ENCODE measurements at regions not wholly inside any gene's neighbourhood (a gene's known extent, or its start where the extent isn't known, plus 50 kb on each side); places are given as distances from the start of the nearest gene placed in this dataset.
A peak's percentile ranks its signal among the peaks of the same experiment; 100 is the strongest.
"Not testable (repeated sequence)": the region's sequence is repeated elsewhere in the genome, so short reads cannot be mapped to it uniquely, and the experiment has no call there.

DNA sequence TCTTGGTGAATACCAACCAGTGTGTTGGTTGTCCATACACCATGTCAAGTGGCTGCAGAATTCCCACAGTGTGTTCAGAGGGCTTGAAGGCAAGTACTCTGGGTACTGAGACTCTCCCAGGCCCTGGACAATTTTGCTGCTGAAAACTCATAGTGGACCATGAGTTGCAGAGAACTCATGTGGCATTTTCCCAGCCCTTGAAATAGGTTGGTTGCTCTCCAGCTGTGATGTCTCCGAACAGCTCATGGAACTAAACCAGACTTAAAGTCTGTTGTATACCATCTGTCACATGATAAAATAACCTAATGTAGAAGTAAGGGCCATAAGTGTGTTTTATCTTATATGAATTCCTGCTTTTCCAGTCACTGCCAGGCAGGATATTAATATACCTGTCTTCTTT is 67.8 kb downstream of the RGS2 start:
- TF ChIP-seq, protein P1, sequence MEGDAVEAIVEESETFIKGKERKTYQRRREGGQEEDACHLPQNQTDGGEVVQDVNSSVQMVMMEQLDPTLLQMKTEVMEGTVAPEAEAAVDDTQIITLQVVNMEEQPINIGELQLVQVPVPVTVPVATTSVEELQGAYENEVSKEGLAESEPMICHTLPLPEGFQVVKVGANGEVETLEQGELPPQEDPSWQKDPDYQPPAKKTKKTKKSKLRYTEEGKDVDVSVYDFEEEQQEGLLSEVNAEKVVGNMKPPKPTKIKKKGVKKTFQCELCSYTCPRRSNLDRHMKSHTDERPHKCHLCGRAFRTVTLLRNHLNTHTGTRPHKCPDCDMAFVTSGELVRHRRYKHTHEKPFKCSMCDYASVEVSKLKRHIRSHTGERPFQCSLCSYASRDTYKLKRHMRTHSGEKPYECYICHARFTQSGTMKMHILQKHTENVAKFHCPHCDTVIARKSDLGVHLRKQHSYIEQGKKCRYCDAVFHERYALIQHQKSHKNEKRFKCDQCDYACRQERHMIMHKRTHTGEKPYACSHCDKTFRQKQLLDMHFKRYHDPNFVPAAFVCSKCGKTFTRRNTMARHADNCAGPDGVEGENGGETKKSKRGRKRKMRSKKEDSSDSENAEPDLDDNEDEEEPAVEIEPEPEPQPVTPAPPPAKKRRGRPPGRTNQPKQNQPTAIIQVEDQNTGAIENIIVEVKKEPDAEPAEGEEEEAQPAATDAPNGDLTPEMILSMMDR (IDR thresholded peaks at IDR 0.05; ENCODE audit: low read depth, low read length, missing control alignments), result no peak
- no peak overlapping the region for H3K4me3 ChIP-seq (replicated peaks; ENCODE audit: low read depth, low read length)
- no peak for DNase-seq (ENCODE audit: extremely low read depth, low read depth)

DNA sequence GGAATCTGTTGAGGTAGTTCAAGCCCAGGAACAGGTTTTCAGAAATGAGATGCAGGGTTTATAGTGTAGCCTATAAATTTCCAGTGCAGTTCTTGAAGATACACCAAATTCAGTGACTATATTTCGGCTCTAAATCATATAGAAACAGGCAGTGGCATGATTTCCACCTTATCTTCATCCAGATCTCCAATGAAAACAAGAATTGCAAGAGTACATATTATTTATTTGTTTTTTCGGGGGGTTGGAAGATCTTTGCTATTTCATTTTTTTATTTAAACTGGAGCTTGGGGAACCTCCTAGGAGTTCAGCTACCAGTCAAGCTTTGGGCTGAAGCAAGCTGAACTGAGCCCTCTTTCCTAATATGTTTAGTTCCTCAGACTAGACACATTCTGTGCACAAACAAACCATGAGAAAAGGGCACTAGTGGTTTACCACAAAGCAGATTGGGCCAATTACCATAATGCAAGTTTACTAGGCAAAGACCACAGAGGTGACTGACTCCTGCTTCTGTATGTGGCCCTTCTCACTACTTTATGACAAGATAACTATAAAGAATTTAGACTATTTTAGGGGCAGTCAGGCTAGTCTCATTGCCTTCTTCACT is 68.5 kb downstream of the RGS2 start:
- TF ChIP-seq, protein P1 (IDR thresholded peaks at IDR 0.05; ENCODE audit: low read depth, low read length, missing control alignments), result no peak
- peak; percentile 15 for DNase-seq (ENCODE audit: extremely low read depth, low read depth)
- H3K4me3 ChIP-seq (replicated peaks; ENCODE audit: low read depth, low read length), result no peak overlapping the region

DNA sequence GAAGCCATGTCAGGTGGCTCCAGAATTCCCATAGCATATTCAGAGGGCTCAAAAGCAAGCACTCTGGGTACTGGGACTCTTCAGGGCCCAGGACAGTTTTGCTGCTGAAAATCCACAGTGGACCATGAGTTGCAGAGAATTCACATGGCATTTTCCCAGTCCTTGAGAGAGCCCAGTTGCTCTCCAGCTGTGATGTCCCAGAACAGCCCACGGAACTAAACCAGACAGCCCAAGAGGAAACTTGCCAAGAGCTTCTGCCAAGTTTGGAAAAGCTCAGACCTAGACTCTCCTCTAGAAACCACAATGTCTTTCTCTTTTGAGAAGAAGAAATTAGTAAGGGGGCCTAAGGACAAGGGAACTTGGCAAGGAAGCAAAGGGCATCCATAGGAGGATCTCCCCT is 69.4 kb downstream of the RGS2 start:
- TF ChIP-seq, protein P1 (IDR thresholded peaks at IDR 0.05; ENCODE audit: low read depth, low read length, missing control alignments), result no peak
- DNase-seq (ENCODE audit: extremely low read depth, low read depth), result no peak
- no peak overlapping the region for H3K4me3 ChIP-seq (replicated peaks; ENCODE audit: low read depth, low read length)

DNA sequence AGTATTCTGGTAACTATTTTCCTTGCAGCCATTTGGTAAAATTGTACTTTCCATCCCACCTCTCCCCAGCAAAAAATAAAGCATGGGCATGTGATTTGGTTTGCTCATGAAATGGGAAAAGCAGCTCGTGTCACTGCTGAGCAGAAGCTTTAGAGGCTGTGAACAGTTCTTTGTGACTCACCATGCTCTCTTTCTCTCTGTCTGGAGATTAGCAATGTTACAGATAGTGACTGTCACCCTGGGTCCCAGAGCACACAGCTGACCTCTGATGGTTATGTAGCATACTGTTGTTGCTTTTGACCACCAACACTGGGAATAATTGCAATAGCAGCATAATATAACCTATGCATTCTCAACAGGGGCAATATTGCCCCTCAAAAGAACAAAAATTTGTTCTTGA is 70.6 kb downstream of the RGS2 start:
- H3K4me3 ChIP-seq (replicated peaks; ENCODE audit: low read depth, low read length), result no peak overlapping the region
- TF ChIP-seq, protein P1 (IDR thresholded peaks at IDR 0.05; ENCODE audit: low read depth, low read length, missing control alignments), result no peak
- DNase-seq (ENCODE audit: extremely low read depth, low read depth), result no peak

DNA sequence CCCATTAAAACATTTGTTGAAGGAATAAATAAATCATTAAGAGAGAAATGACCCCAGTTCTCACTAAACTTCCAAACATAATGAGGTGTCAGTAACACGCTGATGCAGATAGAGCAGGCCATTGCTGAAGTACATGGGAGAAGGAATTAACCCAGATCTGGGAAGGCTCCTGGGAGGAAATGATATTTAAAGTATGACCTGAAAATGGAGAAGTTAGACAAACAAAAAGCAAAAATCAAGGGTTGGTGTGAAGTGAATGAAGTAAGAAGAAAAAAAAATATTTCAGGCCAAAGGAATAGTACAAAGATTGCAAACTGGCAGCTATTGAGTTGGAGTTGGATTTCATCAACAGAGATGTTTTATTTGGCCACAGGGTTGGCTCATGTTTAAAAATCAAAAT is 71.4 kb downstream of the RGS2 start:
- DNase-seq (ENCODE audit: extremely low read depth, low read depth), result no peak
- H3K4me3 ChIP-seq (replicated peaks; ENCODE audit: low read depth, low read length), result no peak overlapping the region
- TF ChIP-seq, protein P1 (IDR thresholded peaks at IDR 0.05; ENCODE audit: low read depth, low read length, missing control alignments), result no peak

DNA sequence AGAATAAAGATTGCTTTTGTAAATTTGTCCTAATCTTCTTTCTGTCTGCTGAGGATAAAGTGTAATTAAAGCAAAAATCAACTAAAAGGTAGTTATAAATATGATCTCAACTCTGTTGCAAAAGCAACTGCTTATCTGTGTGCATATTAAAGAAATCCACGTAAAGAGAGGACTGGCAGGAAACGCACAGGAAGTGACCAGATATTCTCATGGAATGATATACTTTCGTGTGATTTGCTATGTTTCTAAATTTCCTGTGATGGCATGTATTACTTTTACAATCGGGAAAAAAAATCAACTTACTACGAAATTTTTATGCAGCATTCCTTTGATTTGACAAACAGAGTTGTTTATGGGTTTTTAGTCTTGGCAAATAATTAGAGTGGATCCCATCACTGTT is 75.4 kb downstream of the RGS2 start:
- H3K4me3 ChIP-seq (replicated peaks; ENCODE audit: low read depth, low read length), result no peak overlapping the region
- TF ChIP-seq, protein P1 (IDR thresholded peaks at IDR 0.05; ENCODE audit: low read depth, low read length, missing control alignments), result no peak
- DNase-seq (ENCODE audit: extremely low read depth, low read depth), result no peak

DNA sequence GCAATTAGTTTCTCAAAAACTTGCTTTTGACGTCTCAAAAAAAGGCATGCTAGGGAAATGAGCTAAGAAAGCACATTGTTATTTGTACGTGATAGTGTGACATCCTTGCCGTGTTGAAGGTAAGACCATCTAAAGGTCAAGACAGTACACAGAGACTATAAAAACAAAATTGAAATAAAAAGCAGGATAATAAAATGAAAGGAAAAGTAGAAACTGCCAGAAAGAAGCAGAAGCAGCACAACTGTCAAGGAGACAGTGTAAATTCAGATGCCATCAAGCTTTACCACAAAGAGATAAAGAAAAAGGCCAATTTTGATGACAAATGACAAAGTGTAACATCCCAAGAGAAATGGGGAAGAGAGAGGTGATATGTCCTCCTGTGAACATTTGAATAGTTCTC is 76.5 kb downstream of the RGS2 start:
- H3K4me3 ChIP-seq (replicated peaks; ENCODE audit: low read depth, low read length); DNase-seq (ENCODE audit: extremely low read depth, low read depth): not testable (repeated sequence)

Data from HFF-Myc (cell line).